ENCODE measurements at regions not wholly inside any gene's neighbourhood (a gene's known extent, or its start where the extent isn't known, plus 50 kb on each side); places are given as distances from the start of the nearest gene placed in this dataset.

- TF ChIP-seq NFRKB (IDR thresholded peaks at IDR 0.05) = no peak
- no peak for TF ChIP-seq ARNT (IDR thresholded peaks at IDR 0.05)
- TF ChIP-seq PKNOX1 (IDR thresholded peaks at IDR 0.05) = no peak
- no peak for TF ChIP-seq CTBP1 (IDR thresholded peaks at IDR 0.05; ENCODE audit: borderline replicate concordance)
- no peak for TF ChIP-seq L3MBTL2 (conservative IDR thresholded peaks at IDR 0.05)
- no peak for DNase-seq (ENCODE audit: extremely low spot score)
- ChIA-PET POLR2A (no interaction called here), CTCF (no interaction called here)
Observed at GRCh38 chr13:55613429-55614187, 1527.1 kb upstream of the PRR20A start.

- CTCF ChIA-PET = no interaction called here
- POLR2A ChIA-PET = no interaction called here
- DNase-seq (ENCODE audit: extremely low spot score) = no peak
- TF ChIP-seq SP1 (IDR thresholded peaks at IDR 0.05) (no peak), BHLHE40 (IDR thresholded peaks at IDR 0.05; ENCODE audit: borderline replicate concordance) (no peak), FOXK2 (IDR thresholded peaks at IDR 0.05) (no peak)
Observed at GRCh38 chr13:55615081-55615480, 1525.6 kb upstream of the PRR20A start.

GRCh38 chr13:55617241-55617640 is 1523.5 kb upstream of the PRR20A start:
- CTCF ChIA-PET = interaction anchor here (0.6 kb wide), 1 partner anchor 1042 kb away, joined by 3 read pairs; no protein-coding TSS in a partner anchor
- no peak for TF ChIP-seq FOXM1 (IDR thresholded peaks at IDR 0.05; ENCODE audit: borderline replicate concordance)
- no peak for TF ChIP-seq PKNOX1 (IDR thresholded peaks at IDR 0.05)
- no peak for TF ChIP-seq SP1 (IDR thresholded peaks at IDR 0.05)
- TF ChIP-seq CTBP1 (IDR thresholded peaks at IDR 0.05; ENCODE audit: borderline replicate concordance) = no peak
- TF ChIP-seq TARDBP (IDR thresholded peaks at IDR 0.05) = no peak
- TF ChIP-seq L3MBTL2 (conservative IDR thresholded peaks at IDR 0.05) = no peak
- TF ChIP-seq HDGF (IDR thresholded peaks at IDR 0.05; ENCODE audit: borderline replicate concordance) = no peak
- no peak for TF ChIP-seq ELF4 (IDR thresholded peaks at IDR 0.05)
- TF ChIP-seq SUZ12 (IDR thresholded peaks at IDR 0.05) = no peak
- TF ChIP-seq FOXK2 (IDR thresholded peaks at IDR 0.05) = no peak
- no peak for TF ChIP-seq BHLHE40 (IDR thresholded peaks at IDR 0.05; ENCODE audit: borderline replicate concordance)
- no peak for TF ChIP-seq ZNF384 (IDR thresholded peaks at IDR 0.05)
- no peak for TF ChIP-seq FOXA1 (IDR thresholded peaks at IDR 0.05)
- TF ChIP-seq ARNT (IDR thresholded peaks at IDR 0.05) = no peak
- no peak for TF ChIP-seq NFRKB (IDR thresholded peaks at IDR 0.05)
- no peak for TF ChIP-seq LEF1 (IDR thresholded peaks at IDR 0.05; ENCODE audit: borderline replicate concordance)
- no peak for DNase-seq (ENCODE audit: extremely low spot score)
- POLR2A ChIA-PET = no interaction called here

GRCh38 chr13:55627221-55627620 is 1513.5 kb upstream of the PRR20A start:
- ChIA-PET POLR2A (no interaction called here), CTCF (no interaction called here)
- TF ChIP-seq PKNOX1 (IDR thresholded peaks at IDR 0.05) (no peak), LEF1 (IDR thresholded peaks at IDR 0.05; ENCODE audit: borderline replicate concordance) (no peak), BHLHE40 (IDR thresholded peaks at IDR 0.05; ENCODE audit: borderline replicate concordance) (no peak), HDGF (IDR thresholded peaks at IDR 0.05; ENCODE audit: borderline replicate concordance) (no peak), SUZ12 (IDR thresholded peaks at IDR 0.05) (no peak), ELF4 (IDR thresholded peaks at IDR 0.05) (no peak), NFRKB (IDR thresholded peaks at IDR 0.05) (no peak), CTBP1 (IDR thresholded peaks at IDR 0.05; ENCODE audit: borderline replicate concordance) (no peak), FOXK2 (IDR thresholded peaks at IDR 0.05) (no peak), FOXM1 (IDR thresholded peaks at IDR 0.05; ENCODE audit: borderline replicate concordance) (no peak), TARDBP (IDR thresholded peaks at IDR 0.05) (no peak), L3MBTL2 (conservative IDR thresholded peaks at IDR 0.05) (no peak), FOXA1 (IDR thresholded peaks at IDR 0.05) (no peak), SP1 (IDR thresholded peaks at IDR 0.05) (no peak), ZNF384 (IDR thresholded peaks at IDR 0.05) (no peak), ARNT (IDR thresholded peaks at IDR 0.05) (no peak)
- DNase-seq (ENCODE audit: extremely low spot score) = no peak

GRCh38 chr13:55632402-55632801 is 1508.3 kb upstream of the PRR20A start:
- DNase-seq (ENCODE audit: extremely low spot score) = no peak
- TF ChIP-seq ZNF384 (IDR thresholded peaks at IDR 0.05) = no peak
- no peak for TF ChIP-seq FOXK2 (IDR thresholded peaks at IDR 0.05)
- no peak for TF ChIP-seq SUZ12 (IDR thresholded peaks at IDR 0.05)
- no peak for TF ChIP-seq TARDBP (IDR thresholded peaks at IDR 0.05)
- TF ChIP-seq ARNT (IDR thresholded peaks at IDR 0.05) = no peak
- no peak for TF ChIP-seq BHLHE40 (IDR thresholded peaks at IDR 0.05; ENCODE audit: borderline replicate concordance)
- no peak for TF ChIP-seq CTBP1 (IDR thresholded peaks at IDR 0.05; ENCODE audit: borderline replicate concordance)
- TF ChIP-seq LEF1 (IDR thresholded peaks at IDR 0.05; ENCODE audit: borderline replicate concordance) = no peak
- TF ChIP-seq PKNOX1 (IDR thresholded peaks at IDR 0.05) = no peak
- no peak for TF ChIP-seq FOXM1 (IDR thresholded peaks at IDR 0.05; ENCODE audit: borderline replicate concordance)
- no peak for TF ChIP-seq ELF4 (IDR thresholded peaks at IDR 0.05)
- TF ChIP-seq HDGF (IDR thresholded peaks at IDR 0.05; ENCODE audit: borderline replicate concordance) = no peak
- no peak for TF ChIP-seq NFRKB (IDR thresholded peaks at IDR 0.05)
- ChIA-PET POLR2A (no interaction called here), CTCF (no interaction called here)

GRCh38 chr13:55649485-55649884 is 1491.2 kb upstream of the PRR20A start:
- CTCF ChIA-PET = no interaction called here
- no peak for TF ChIP-seq FOXK2 (IDR thresholded peaks at IDR 0.05)
- TF ChIP-seq HDGF (IDR thresholded peaks at IDR 0.05; ENCODE audit: borderline replicate concordance) = no peak
- no peak for TF ChIP-seq FOXA1 (IDR thresholded peaks at IDR 0.05)
- TF ChIP-seq TARDBP (IDR thresholded peaks at IDR 0.05) = no peak
- TF ChIP-seq ZNF384 (IDR thresholded peaks at IDR 0.05) = no peak
- no peak for TF ChIP-seq BHLHE40 (IDR thresholded peaks at IDR 0.05; ENCODE audit: borderline replicate concordance)
- no peak for TF ChIP-seq ELF4 (IDR thresholded peaks at IDR 0.05)
- no peak for TF ChIP-seq CTBP1 (IDR thresholded peaks at IDR 0.05; ENCODE audit: borderline replicate concordance)
- no peak for TF ChIP-seq SUZ12 (IDR thresholded peaks at IDR 0.05)
- TF ChIP-seq ARNT (IDR thresholded peaks at IDR 0.05) = no peak
- no peak for TF ChIP-seq FOXM1 (IDR thresholded peaks at IDR 0.05; ENCODE audit: borderline replicate concordance)
- no peak for TF ChIP-seq L3MBTL2 (conservative IDR thresholded peaks at IDR 0.05)
- no peak for TF ChIP-seq LEF1 (IDR thresholded peaks at IDR 0.05; ENCODE audit: borderline replicate concordance)
- TF ChIP-seq SP1 (IDR thresholded peaks at IDR 0.05) = no peak
- TF ChIP-seq NFRKB (IDR thresholded peaks at IDR 0.05) = no peak
- no peak for TF ChIP-seq PKNOX1 (IDR thresholded peaks at IDR 0.05)
- no peak for DNase-seq (ENCODE audit: extremely low spot score)
- POLR2A ChIA-PET = no interaction called here
